GM12878 (cell line): ENCODE measurements at regions not wholly inside any gene's neighbourhood (a gene's known extent, or its start where the extent isn't known, plus 50 kb on each side); places are given as distances from the start of the nearest gene placed in this dataset.

Experiments
- ATAC-seq: fragments of 200-7000 bp; cut with Tn5 transposase; 3 replicates; pipeline ENCODE4 v1.9.1; 2020; ENCODE audit warnings: mild to moderate bottlenecking, moderate library complexity
- BruUV-seq: library from RNA; stranded (reverse); fragments of 400-500 nt; replicated peaks from 2 replicates; lab custom pipeline; 2021; lab: Mats Ljungman, UMichigan
- CTCF ChIA-PET: fragments of 300-600 bp; sonication (Branson Sonifier 250); formaldehyde crosslinking; extraction: SDS; loops from one replicate; lab custom pipeline; 2021; ENCODE audit warnings: inconsistent platforms; lab: Yijun Ruan, JAX
- POLR2A ChIA-PET: fragments of 350-600 bp; formaldehyde crosslinking; extraction: SDS; loops from one replicate; lab custom pipeline; 2021; ENCODE audit warnings: inconsistent platforms; lab: Charles Lee
- RAD21 ChIA-PET: fragments of 300-600 bp; sonication (Branson Sonifier 250); formaldehyde crosslinking; loops from one replicate; lab custom pipeline; 2023; ENCODE audit warnings: antibody characterized with exemption; ENCODE audit not compliant: unreplicated experiment; lab: Charles Lee
- SMC1A ChIA-PET: fragments of 300-600 bp; sonication (Branson Sonifier 250); formaldehyde crosslinking; loops from one replicate; lab custom pipeline; 2023; ENCODE audit not compliant: unreplicated experiment, uncharacterized antibody; lab: Charles Lee
- DNase-seq: peaks from one replicate; pipeline ENCODE4 v3.0.0-alpha.2; 2011; ENCODE audit warnings: low read depth, low spot score
- FAIRE-seq: peaks from 3 replicates; lab custom pipeline; 2011; peaks lifted over from hg19 to GRCh38; lab: Jason Lieb, UNC
- H2AFZ ChIP-seq: 2 replicates; pipeline ENCODE4 v1.6.0; 2011; ENCODE audit warnings: low read depth, low read length, control low read depth; ENCODE audit not compliant: control insufficient read depth
- H3K27ac ChIP-seq: 2 replicates; pipeline ENCODE4 v1.5.1; 2011; ENCODE audit warnings: control low read depth; ENCODE audit not compliant: control insufficient read depth, insufficient read depth
- H3K27me3 ChIP-seq, 2 experiments: replicated peaks in 1 of 2; 2 replicates each; pipeline versions ENCODE4 v1.6.0 to v1.6.1; 2011; ENCODE audit warnings: low read length in 1 of 2; ENCODE audit not compliant: control insufficient read depth in 2 of 2, insufficient read depth in 2 of 2
- H3K36me3 ChIP-seq, 2 experiments: 2 replicates each; pipeline ENCODE4 v1.5.1; 2011; ENCODE audit warnings: low read length in 1 of 2; ENCODE audit not compliant: control insufficient read depth in 2 of 2, insufficient read depth in 2 of 2
- H3K4me1 ChIP-seq: 2 replicates; pipeline ENCODE4 v1.6.1; 2011; ENCODE audit warnings: mild to moderate bottlenecking, low read length, moderate library complexity, mixed read lengths; ENCODE audit not compliant: control insufficient read depth, insufficient read depth
- H3K4me2 ChIP-seq: 2 replicates; pipeline ENCODE4 v1.6.0; 2011; ENCODE audit warnings: control low read depth; ENCODE audit not compliant: control insufficient read depth, insufficient read depth
- H3K4me3 ChIP-seq: fragments of 200-600 bp; sonication (generic); 2 replicates; pipeline ENCODE4 v1.5.1; 2016
- H3K79me2 ChIP-seq: 2 replicates; pipeline ENCODE4 v1.6.0; 2011; ENCODE audit warnings: low read length; ENCODE audit not compliant: control insufficient read depth, insufficient read depth
- H3K9ac ChIP-seq: 2 replicates; pipeline ENCODE4 v1.8.0; 2011; ENCODE audit warnings: low read length, control low read depth, mixed read lengths; ENCODE audit not compliant: control insufficient read depth, insufficient read depth
- H3K9me3 ChIP-seq: replicated peaks from 3 replicates; pipeline ENCODE4 v1.5.1; 2011; ENCODE audit warnings: mild to moderate bottlenecking, low read length; ENCODE audit not compliant: control insufficient read depth, insufficient read depth
- H4K20me1 ChIP-seq: 2 replicates; pipeline ENCODE4 v1.6.0; 2011; ENCODE audit not compliant: control insufficient read depth, insufficient read depth
- ATF3 ChIP-seq: IDR thresholded peaks from 2 replicates; pipeline ENCODE4 v1.6.1; 2011; ENCODE audit warnings: low read depth, mild to moderate bottlenecking, low read length, moderate library complexity, borderline replicate concordance; ENCODE audit errors: extremely low read depth
- ELK1 ChIP-seq: IDR thresholded peaks from 2 replicates; pipeline ENCODE4 v1.6.1; 2012; ENCODE audit warnings: low read depth, low read length, improper control_type of control experiment
- FOXM1 ChIP-seq: IDR thresholded peaks from 2 replicates; pipeline ENCODE4 v1.6.1; 2012; ENCODE audit warnings: low read depth, mild to moderate bottlenecking, inconsistent platforms, low read length, moderate library complexity
- NFIC ChIP-seq: IDR thresholded peaks from 2 replicates; pipeline ENCODE4 v1.6.1; 2012; ENCODE audit warnings: low read depth, mild to moderate bottlenecking, inconsistent platforms, low read length, moderate library complexity
- RAD21 ChIP-seq: IDR thresholded peaks from 2 replicates; pipeline ENCODE4 v1.6.1; 2011; ENCODE audit warnings: mild to moderate bottlenecking, low read depth, low read length, moderate library complexity; ENCODE audit not compliant: insufficient read depth
- SMC3 ChIP-seq: IDR thresholded peaks from 2 replicates; pipeline ENCODE4 v1.6.1; 2011; ENCODE audit warnings: low read length, improper control_type of control experiment, borderline replicate concordance
- SUPT20H ChIP-seq: IDR thresholded peaks from 2 replicates; pipeline ENCODE4 v1.6.1; 2011; ENCODE audit warnings: low read depth, mild to moderate bottlenecking, low read length, moderate library complexity, borderline replicate concordance; ENCODE audit not compliant: control insufficient read depth
- USF2 ChIP-seq: IDR thresholded peaks from 2 replicates; pipeline ENCODE4 v1.6.1; 2011; ENCODE audit warnings: low read depth, low read length, improper control_type of control experiment, borderline replicate concordance
- ZNF384 ChIP-seq: IDR thresholded peaks from 2 replicates; pipeline ENCODE4 v1.6.1; 2012; ENCODE audit warnings: low read depth, mild to moderate bottlenecking, low read length, improper control_type of control experiment, borderline replicate concordance
- WGBS: methylation state at CpG from one replicate; pipeline ENCODE4 v1.1.6; 2016; ENCODE audit warnings: low lambda C conversion rate; ENCODE audit not compliant: insufficient replicate concordance, insufficient coverage; ENCODE audit errors: missing lambda C conversion rate; 5-methylcytosine and 5-hydroxymethylcytosine counted together
- in situ Hi-C: fragments of 300-500 bp; cut with MboI; formaldehyde crosslinking; loops from 9 replicates; pipeline ENCODE4 v1.14.3; 2018; ENCODE audit warnings: mixed read lengths
- intact Hi-C: fragments of 100-400 bp; cut with micrococcal nuclease; formaldehyde crosslinking; loops from one replicate; pipeline ENCODE4 v1.14.2; 2022; ENCODE audit not compliant: unreplicated experiment

- intact Hi-C loops: no loop called here
- H3K27ac ChIP-seq: no peak overlapping the region
- DNase-seq (no peak), FAIRE-seq (no peak), ATAC-seq (no peak)
- 0% methylated on average over 1 of the region's 1 CpG for WGBS
- no TSS peak for BruUV-seq
- H3K36me3 ChIP-seq: no peaks in the 10 kb centered on the region
- ChIA-PET RAD21 (no interaction called here), POLR2A (no interaction called here), CTCF (no interaction called here), SMC1A (interaction anchor here (0.9 kb wide), 1 partner anchor 266 kb away, joined by 3 read pairs; no protein-coding TSS in a partner anchor)
- no peaks in the 10 kb centered on the region for H3K79me2 ChIP-seq
- H3K9me3 ChIP-seq: no peaks in the 10 kb centered on the region
- no peaks in the 10 kb centered on the region for H3K4me1 ChIP-seq
- no peak for TF ChIP-seq SMC3
- no peak for TF ChIP-seq ATF3
- H4K20me1 ChIP-seq: no peaks in the 10 kb centered on the region
- no peak overlapping the region for H3K9ac ChIP-seq
- no peak overlapping the region for H3K4me3 ChIP-seq
- no peaks in the 10 kb centered on the region for H3K27me3 ChIP-seq
- H2AFZ ChIP-seq: no peak overlapping the region
- no peak overlapping the region for H3K4me2 ChIP-seq
- in situ Hi-C loops: no loop called here
These were observed 447.6 kb downstream of the PDGFC start for GRCh38 chr4:156523991-156524390.

- intact Hi-C loops: no loop called here
- TF ChIP-seq RAD21 (no peak), ELK1 (no peak), SUPT20H (no peak), FOXM1 (no peak), USF2 (no peak), ATF3 (no peak), ZNF384 (no peak), NFIC (no peak)
These were observed 448.1 kb downstream of the PDGFC start for GRCh38 chr4:156523492-156523891.

More at GRCh38 chr4:156523492-156523891, 448.1 kb downstream of the PDGFC start:
- in situ Hi-C loops: no loop called here
- Histone ChIP-seq H3K4me1 (no peaks in the 10 kb centered on the region), H3K36me3 (no peaks in the 10 kb centered on the region), H3K9me3 (no peaks in the 10 kb centered on the region), H3K9ac (no peak overlapping the region), H2AFZ (no peak overlapping the region), H3K79me2 (no peaks in the 10 kb centered on the region), H4K20me1 (no peaks in the 10 kb centered on the region), H3K4me2 (no peak overlapping the region), H3K27me3 (no peaks in the 10 kb centered on the region), H3K4me3 (no peak overlapping the region), H3K27ac (no peak overlapping the region)
- 17% methylated on average over 3 of the region's 3 CpGs for WGBS
- CTCF ChIA-PET: no interaction called here
- RAD21 ChIA-PET: no interaction called here
- BruUV-seq: no TSS peak
- ATAC-seq (no peak), FAIRE-seq (no peak), DNase-seq (no peak)
- POLR2A ChIA-PET: no interaction called here
- SMC1A ChIA-PET: no interaction called here
